Right lobe of liver (tissue), 6 donors: ENCODE measurements at regions not wholly inside any gene's neighbourhood (a gene's known extent, or its start where the extent isn't known, plus 50 kb on each side); places are given as distances from the start of the nearest gene placed in this dataset.

Experiments
- ATAC-seq, 4 donors: fragments of 200-7000 bp; cut with Tn5 transposase; one replicate each; pipeline ENCODE4 v1.9.1; 2020; ENCODE audit warnings: mild to moderate bottlenecking in 4 of 4, moderate library complexity in 4 of 4
- DNase-seq, 3 donors: peaks; one replicate each; pipeline ENCODE4 v3.0.0-alpha.2; 2020
- H3K27ac ChIP-seq, 3 donors: fragments of 200-600 bp; one replicate each; pipeline ENCODE4 v1.8.0; 2022
- H3K27me3 ChIP-seq, 2 donors: fragments of 200-600 bp; one replicate each; pipeline ENCODE4 v1.8.0; 2022
- H3K36me3 ChIP-seq, 4 donors: fragments of 200-600 bp; sonication (generic) in 1 of 4; one replicate each; pipeline versions ENCODE4 v1.5.1 to v1.8.0; 2017 to 2022; ENCODE audit warnings: control low read depth in 1 of 4
- H3K4me1 ChIP-seq, 4 donors: fragments of 200-600 bp; sonication (generic) in 1 of 4; one replicate each; pipeline versions ENCODE4 v1.5.1 to v1.8.0; 2017 to 2022; ENCODE audit warnings: control low read depth in 1 of 4
- H3K4me3 ChIP-seq, 3 donors: fragments of 200-600 bp; one replicate each; pipeline ENCODE4 v1.8.0; 2022
- H3K9me3 ChIP-seq, 4 donors: fragments of 200-600 bp; sonication (generic) in 1 of 4; one replicate each; pipeline versions ENCODE4 v1.5.1 to v1.8.0; 2017 to 2022; ENCODE audit warnings: control low read depth in 1 of 4
- POLR2A ChIP-seq: fragments of 450-650 bp; IDR thresholded peaks from one replicate; pipeline ENCODE4 v1.6.1; 2017; ENCODE audit warnings: antibody characterized with exemption, mild to moderate bottlenecking
- WGBS: methylation state at CpG from one replicate; pipeline ENCODE4 v1.1.6; 2018; ENCODE audit warnings: low coverage, low lambda C conversion rate; ENCODE audit not compliant: insufficient coverage; ENCODE audit errors: missing lambda C conversion rate; 5-methylcytosine and 5-hydroxymethylcytosine counted together
- intact Hi-C, 2 donors: fragments of 100-400 bp; cut with DNase I; formaldehyde crosslinking; loops; one replicate each; pipeline versions ENCODE4 v1.11.2 to v1.14.1; 2022
- TF ChIP-seq, protein P1 (sequence below), 4 donors: fragments of 200-600 bp in 3 of 4; fragments of 450-650 bp in 1 of 4; IDR thresholded peaks; one replicate each; pipeline versions ENCODE4 v1.5.1 to v1.8.0; 2016 to 2022; ENCODE audit warnings: antibody characterized with exemption in 4 of 4, mild to moderate bottlenecking in 2 of 4
- donor health status: DM: no; HTN: yes; CAD: no.
- donor health status: DM: no; HTN: no; CAD: no.
- donor health status: DM: no; HTN: no; CAD: no.
- donor health status: DM: no; HTN: yes; CAD: no.
- donor health status: DM: no; HTN: yes; CAD: no.

DNA sequence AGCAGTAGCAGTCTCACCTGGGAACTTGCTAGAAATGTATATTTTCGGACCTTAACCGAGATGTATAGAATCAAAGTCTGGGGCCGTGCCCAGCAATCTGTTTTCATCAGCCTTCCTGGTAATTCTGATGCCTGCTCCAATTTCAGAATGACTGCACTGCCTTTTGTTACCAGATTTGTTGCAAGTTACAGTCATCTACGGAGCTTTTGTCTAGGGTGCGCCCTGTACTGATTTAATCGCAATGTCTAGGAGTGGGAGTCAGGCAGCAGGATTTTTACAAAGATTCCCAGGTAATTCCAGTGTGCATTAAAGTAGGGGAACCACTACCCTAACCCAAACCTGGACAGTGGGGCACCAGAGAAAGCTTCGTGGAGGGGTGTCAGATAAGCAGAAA lies 178.0 kb downstream of the HAUS1 start:
- H3K27ac ChIP-seq = no peak overlapping the region
- no peaks in the 10 kb centered on the region for H3K9me3 ChIP-seq
- TF ChIP-seq, protein P1, sequence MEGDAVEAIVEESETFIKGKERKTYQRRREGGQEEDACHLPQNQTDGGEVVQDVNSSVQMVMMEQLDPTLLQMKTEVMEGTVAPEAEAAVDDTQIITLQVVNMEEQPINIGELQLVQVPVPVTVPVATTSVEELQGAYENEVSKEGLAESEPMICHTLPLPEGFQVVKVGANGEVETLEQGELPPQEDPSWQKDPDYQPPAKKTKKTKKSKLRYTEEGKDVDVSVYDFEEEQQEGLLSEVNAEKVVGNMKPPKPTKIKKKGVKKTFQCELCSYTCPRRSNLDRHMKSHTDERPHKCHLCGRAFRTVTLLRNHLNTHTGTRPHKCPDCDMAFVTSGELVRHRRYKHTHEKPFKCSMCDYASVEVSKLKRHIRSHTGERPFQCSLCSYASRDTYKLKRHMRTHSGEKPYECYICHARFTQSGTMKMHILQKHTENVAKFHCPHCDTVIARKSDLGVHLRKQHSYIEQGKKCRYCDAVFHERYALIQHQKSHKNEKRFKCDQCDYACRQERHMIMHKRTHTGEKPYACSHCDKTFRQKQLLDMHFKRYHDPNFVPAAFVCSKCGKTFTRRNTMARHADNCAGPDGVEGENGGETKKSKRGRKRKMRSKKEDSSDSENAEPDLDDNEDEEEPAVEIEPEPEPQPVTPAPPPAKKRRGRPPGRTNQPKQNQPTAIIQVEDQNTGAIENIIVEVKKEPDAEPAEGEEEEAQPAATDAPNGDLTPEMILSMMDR (IDR thresholded peaks at IDR 0.05) = no peak
- no peak for TF ChIP-seq POLR2A
- no peak overlapping the region for H3K4me3 ChIP-seq
- ATAC-seq (no peak), DNase-seq (no peak)
- 78% methylated on average over 3 of the region's 7 CpGs for WGBS
- H3K36me3 ChIP-seq = no peaks in the 10 kb centered on the region
- no peaks in the 10 kb centered on the region for H3K27me3 ChIP-seq
- no peaks in the 10 kb centered on the region for H3K4me1 ChIP-seq
- intact Hi-C loops = loop anchor here (5.0 to 10.0 kb wide), 2 partner anchors 200 to 373 kb away; partner anchors contain the start of gene LOXHD1 (in 1 of the 2)

DNA sequence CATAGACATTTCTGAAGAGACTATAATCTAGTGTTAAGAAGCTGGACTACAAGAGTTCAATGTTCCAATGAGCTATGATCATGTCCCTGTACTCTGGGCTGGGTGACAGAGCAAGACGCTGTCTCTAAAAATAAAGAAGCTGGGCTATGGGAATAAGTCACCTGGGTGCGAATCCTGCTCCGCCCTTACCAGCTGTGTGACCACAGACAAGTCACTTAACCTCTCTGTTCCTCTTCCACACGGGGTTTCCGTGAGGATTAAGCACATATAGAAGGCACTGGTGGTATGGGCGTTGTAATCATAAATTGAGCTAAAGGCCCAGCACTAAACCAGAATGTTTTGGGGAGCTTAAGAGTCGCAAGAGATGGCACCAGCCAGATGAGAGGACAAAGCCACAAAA lies 178.5 kb downstream of the HAUS1 start:
- Histone ChIP-seq H3K36me3 (no peaks in the 10 kb centered on the region), H3K4me3 (no peak overlapping the region), H3K4me1 (no peaks in the 10 kb centered on the region), H3K27me3 (no peaks in the 10 kb centered on the region), H3K9me3 (no peaks in the 10 kb centered on the region), H3K27ac (no peak overlapping the region)
- ATAC-seq (no peak), DNase-seq (no peak)
- TF ChIP-seq, protein P1 (IDR thresholded peaks at IDR 0.05) = no peak
- TF ChIP-seq POLR2A = no peak
- intact Hi-C loops = loop anchor here (5.0 to 10.0 kb wide), 2 partner anchors 200 to 372 kb away; partner anchors contain the start of gene LOXHD1 (in 1 of the 2)
- 85% methylated on average over 6 of the region's 7 CpGs for WGBS

DNA sequence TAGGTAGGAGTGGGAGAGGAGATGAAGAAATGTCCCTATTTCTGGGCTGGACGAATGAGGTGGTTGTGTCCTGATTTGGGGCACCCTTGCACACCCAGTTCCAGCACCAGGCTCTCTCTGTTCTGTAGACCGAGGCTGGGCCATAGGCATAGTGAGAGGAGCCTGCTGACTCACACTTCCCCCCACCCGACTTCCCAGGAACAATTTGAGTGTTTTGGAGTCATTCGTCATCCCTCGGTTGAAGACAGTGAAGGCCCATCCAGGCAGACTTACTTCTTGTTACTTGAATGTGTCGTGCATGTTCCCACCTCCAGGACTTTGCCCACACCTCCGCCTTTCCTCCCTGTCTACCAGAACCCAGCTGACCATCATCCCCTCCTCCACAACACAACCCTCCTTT lies 179.1 kb downstream of the HAUS1 start:
- WGBS = 82% methylated on average over 4 of the region's 7 CpGs
- no peak overlapping the region for H3K27ac ChIP-seq
- H3K27me3 ChIP-seq = no peaks in the 10 kb centered on the region
- ATAC-seq (no peak), DNase-seq (no peak)
- H3K9me3 ChIP-seq = no peaks in the 10 kb centered on the region
- H3K36me3 ChIP-seq = no peaks in the 10 kb centered on the region
- intact Hi-C loops = loop anchor here (5.0 to 10.0 kb wide), 2 partner anchors 199 to 372 kb away; partner anchors contain the start of gene LOXHD1 (in 1 of the 2)
- no peak for TF ChIP-seq POLR2A
- TF ChIP-seq, protein P1 (IDR thresholded peaks at IDR 0.05) = no peak
- H3K4me1 ChIP-seq = no peaks in the 10 kb centered on the region
- no peak overlapping the region for H3K4me3 ChIP-seq

DNA sequence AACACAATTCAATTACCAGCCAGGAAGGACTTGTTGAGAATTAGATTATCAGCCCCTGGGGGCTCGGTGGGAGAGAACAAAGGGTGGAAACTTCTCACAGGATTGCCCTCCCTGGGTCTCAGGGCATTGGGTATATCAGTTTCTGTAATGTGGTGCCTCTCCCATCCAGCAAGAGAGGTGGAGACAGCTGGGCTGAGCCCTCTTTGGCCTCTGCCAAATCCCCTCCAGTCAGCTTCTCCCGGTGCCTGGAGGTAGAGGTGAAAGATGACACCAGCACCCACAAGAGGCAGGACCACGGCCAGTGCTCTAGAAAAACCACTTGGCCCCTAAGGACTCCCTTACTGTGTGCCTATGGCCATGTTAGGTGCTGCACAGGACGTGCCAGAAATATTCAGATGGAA lies 179.7 kb downstream of the HAUS1 start:
- TF ChIP-seq, protein P1 (IDR thresholded peaks at IDR 0.05) = no peak
- no peak for TF ChIP-seq POLR2A
- DNase-seq (no peak), ATAC-seq (no peak)
- intact Hi-C loops = loop anchor here (5.0 to 10.0 kb wide), 2 partner anchors 198 to 371 kb away; partner anchors contain the start of gene LOXHD1 (in 1 of the 2)
- no peaks in the 10 kb centered on the region for H3K9me3 ChIP-seq
- H3K27ac ChIP-seq = no peak overlapping the region
- no peaks in the 10 kb centered on the region for H3K36me3 ChIP-seq
- WGBS = 74% methylated on average over 3 of the region's 4 CpGs
- no peaks in the 10 kb centered on the region for H3K27me3 ChIP-seq
- no peak overlapping the region for H3K4me3 ChIP-seq
- H3K4me1 ChIP-seq = no peaks in the 10 kb centered on the region

DNA sequence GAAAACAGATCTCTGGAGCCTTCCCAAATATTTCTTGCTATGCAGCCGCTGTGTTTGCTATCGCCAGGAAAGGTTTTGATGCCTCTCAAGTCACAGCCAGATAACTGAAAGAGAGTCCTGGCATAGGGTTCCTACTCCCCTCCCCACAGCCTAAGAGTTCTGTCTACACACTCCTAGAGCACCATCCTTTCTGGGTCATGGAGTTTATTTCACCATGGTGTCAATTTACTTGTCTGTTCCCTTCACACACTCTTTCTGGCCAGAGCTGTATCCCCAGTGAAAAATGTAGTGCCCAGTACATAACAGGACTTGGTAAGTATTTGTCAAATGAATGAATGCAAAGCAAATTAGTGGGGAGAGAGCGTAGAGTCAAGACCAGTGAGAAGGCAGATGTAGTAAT lies 185.3 kb downstream of the HAUS1 start:
- intact Hi-C loops = loop anchor here in 1 of 2 donors (10.0 kb wide), 1 partner anchor 365 kb away; the partner anchor contains the start of gene LOXHD1
- DNase-seq = no peak
- peaks cover 0 to 7% (median 0%) of the 10 kb centered on the region in 4 donors for H3K4me1 ChIP-seq
- H3K27ac ChIP-seq = no peak overlapping the region
- no peaks in the 10 kb centered on the region for H3K9me3 ChIP-seq
- H3K36me3 ChIP-seq = no peaks in the 10 kb centered on the region
- 82% methylated on average over 3 of the region's 3 CpGs for WGBS
- no peaks in the 10 kb centered on the region for H3K27me3 ChIP-seq
- TF ChIP-seq POLR2A = no peak
- TF ChIP-seq, protein P1 (IDR thresholded peaks at IDR 0.05) = no peak
- no peak overlapping the region for H3K4me3 ChIP-seq
- ATAC-seq = no peak
